T-helper 2 cell treated with Interferon-gamma antibody and Interleukin-4, amounts not matched to agents 5 μg/mL and 100 μg/mL, for 36 hours (primary cell): ENCODE measurements at regions not wholly inside any gene's neighbourhood (a gene's known extent, or its start where the extent isn't known, plus 50 kb on each side); places are given as distances from the start of the nearest gene placed in this dataset.
"Not testable (repeated sequence)": the region's sequence is repeated elsewhere in the genome, so short reads cannot be mapped to it uniquely, and the experiment has no call there.

Experiments
- DNase-seq: peaks from one replicate; pipeline ENCODE4 v3.0.0; 2021; ENCODE audit warnings: low spot score
- H3K27ac Mint-ChIP-seq: one replicate; pipeline ENCODE4 v1.8.0; 2021; ENCODE audit warnings: mild to moderate bottlenecking, mixed read lengths
- H3K27me3 Mint-ChIP-seq: one replicate; pipeline ENCODE4 v1.8.0; 2021; ENCODE audit warnings: low read depth, mixed read lengths
- H3K36me3 Mint-ChIP-seq: one replicate; pipeline ENCODE4 v1.8.0; 2021; ENCODE audit warnings: low read depth, mixed read lengths
- H3K4me1 Mint-ChIP-seq: one replicate; pipeline ENCODE4 v1.8.0; 2021; ENCODE audit warnings: low read depth, mixed read lengths
- H3K4me3 Mint-ChIP-seq: one replicate; pipeline ENCODE4 v1.8.0; 2022; ENCODE audit warnings: mild to moderate bottlenecking, moderate library complexity, mixed read lengths
- H3K9me3 Mint-ChIP-seq: one replicate; pipeline ENCODE4 v1.8.0; 2021; ENCODE audit warnings: mixed read lengths

GRCh38 chr21:6096560-6097424, 4424.6 kb upstream of the TPTE start:
- H3K27ac Mint-ChIP-seq, H3K4me3 Mint-ChIP-seq, H3K27me3 Mint-ChIP-seq, DNase-seq, H3K36me3 Mint-ChIP-seq, H3K4me1 Mint-ChIP-seq, H3K9me3 Mint-ChIP-seq: not testable (repeated sequence)

- not testable (repeated sequence) for H3K9me3 Mint-ChIP-seq, H3K4me3 Mint-ChIP-seq, DNase-seq, H3K4me1 Mint-ChIP-seq, H3K27me3 Mint-ChIP-seq, H3K27ac Mint-ChIP-seq, H3K36me3 Mint-ChIP-seq
Measured at GRCh38 chr21:6097736-6098135, 4423.6 kb upstream of the TPTE start.

- H3K27me3 Mint-ChIP-seq, H3K4me1 Mint-ChIP-seq, H3K27ac Mint-ChIP-seq, H3K4me3 Mint-ChIP-seq, H3K9me3 Mint-ChIP-seq, DNase-seq, H3K36me3 Mint-ChIP-seq: not testable (repeated sequence)
Measured at GRCh38 chr21:6098191-6098935, 4423.0 kb upstream of the TPTE start.

GRCh38 chr21:6101588-6101987, 4419.8 kb upstream of the TPTE start:
- not testable (repeated sequence) for H3K4me1 Mint-ChIP-seq

GRCh38 chr21:6104546-6104945, 4416.8 kb upstream of the TPTE start:
- not testable (repeated sequence) for H3K4me3 Mint-ChIP-seq, H3K27ac Mint-ChIP-seq, H3K4me1 Mint-ChIP-seq, H3K27me3 Mint-ChIP-seq, H3K36me3 Mint-ChIP-seq, DNase-seq, H3K9me3 Mint-ChIP-seq

More at GRCh38 chr21:6101588-6101987, 4419.8 kb upstream of the TPTE start:
- not testable (repeated sequence) for H3K9me3 Mint-ChIP-seq, H3K36me3 Mint-ChIP-seq, H3K27me3 Mint-ChIP-seq, H3K27ac Mint-ChIP-seq, H3K4me3 Mint-ChIP-seq, DNase-seq

GRCh38 chr21:6106686-6107567, 4414.5 kb upstream of the TPTE start:
- not testable (repeated sequence) for H3K36me3 Mint-ChIP-seq, H3K27me3 Mint-ChIP-seq, H3K27ac Mint-ChIP-seq, H3K4me3 Mint-ChIP-seq, H3K4me1 Mint-ChIP-seq, DNase-seq, H3K9me3 Mint-ChIP-seq

GRCh38 chr21:6108894-6109293, 4412.5 kb upstream of the TPTE start:
- not testable (repeated sequence) for H3K9me3 Mint-ChIP-seq, H3K27me3 Mint-ChIP-seq, H3K36me3 Mint-ChIP-seq, H3K4me3 Mint-ChIP-seq, H3K27ac Mint-ChIP-seq, DNase-seq, H3K4me1 Mint-ChIP-seq

GRCh38 chr21:6109774-6110173, 4411.6 kb upstream of the TPTE start:
- DNase-seq, H3K27me3 Mint-ChIP-seq, H3K27ac Mint-ChIP-seq, H3K9me3 Mint-ChIP-seq, H3K4me1 Mint-ChIP-seq, H3K4me3 Mint-ChIP-seq, H3K36me3 Mint-ChIP-seq: not testable (repeated sequence)

- DNase-seq, H3K4me1 Mint-ChIP-seq, H3K27ac Mint-ChIP-seq, H3K36me3 Mint-ChIP-seq, H3K27me3 Mint-ChIP-seq, H3K9me3 Mint-ChIP-seq, H3K4me3 Mint-ChIP-seq: not testable (repeated sequence)
Measured at GRCh38 chr21:6110716-6111343, 4410.6 kb upstream of the TPTE start.

- not testable (repeated sequence) for H3K4me1 Mint-ChIP-seq, H3K27me3 Mint-ChIP-seq, H3K9me3 Mint-ChIP-seq, DNase-seq, H3K4me3 Mint-ChIP-seq, H3K27ac Mint-ChIP-seq, H3K36me3 Mint-ChIP-seq
Measured at GRCh38 chr21:6111354-6111753, 4410.0 kb upstream of the TPTE start.

GRCh38 chr21:6118336-6118735, 4403.0 kb upstream of the TPTE start:
- H3K4me3 Mint-ChIP-seq, H3K27me3 Mint-ChIP-seq, DNase-seq, H3K27ac Mint-ChIP-seq, H3K36me3 Mint-ChIP-seq, H3K4me1 Mint-ChIP-seq, H3K9me3 Mint-ChIP-seq: not testable (repeated sequence)

GRCh38 chr21:6120863-6121262, 4400.5 kb upstream of the TPTE start:
- H3K4me1 Mint-ChIP-seq, DNase-seq, H3K4me3 Mint-ChIP-seq, H3K27ac Mint-ChIP-seq, H3K36me3 Mint-ChIP-seq, H3K9me3 Mint-ChIP-seq, H3K27me3 Mint-ChIP-seq: not testable (repeated sequence)

GRCh38 chr21:6122629-6123028, 4398.8 kb upstream of the TPTE start:
- H3K27ac Mint-ChIP-seq, DNase-seq, H3K27me3 Mint-ChIP-seq, H3K36me3 Mint-ChIP-seq, H3K4me3 Mint-ChIP-seq, H3K4me1 Mint-ChIP-seq, H3K9me3 Mint-ChIP-seq: not testable (repeated sequence)

- H3K27ac Mint-ChIP-seq, result peak overlapping the region; percentile 64
- DNase-seq, H3K36me3 Mint-ChIP-seq, H3K4me3 Mint-ChIP-seq, H3K9me3 Mint-ChIP-seq, H3K4me1 Mint-ChIP-seq, H3K27me3 Mint-ChIP-seq: not testable (repeated sequence)
Measured at GRCh38 chr21:6123224-6123623, 4398.2 kb upstream of the TPTE start.
